A549 (cell line): ENCODE measurements at regions not wholly inside any gene's neighbourhood (a gene's known extent, or its start where the extent isn't known, plus 50 kb on each side); places are given as distances from the start of the nearest gene placed in this dataset.
A peak's percentile ranks its signal among the peaks of the same experiment; 100 is the strongest.

Experiments used
- ATAC-seq, 2 experiments: fragments of 200-7000 bp in 1 of 2; fragments of >200 bp in 1 of 2; cut with Nextera tagmentation in 1 of 2; cut with Tn5 transposase in 1 of 2; 3 replicates each; pipeline versions ENCODE4 v1.8.0 to v1.9.1; 2018 to 2020; ENCODE audit warnings: mild to moderate bottlenecking in 1 of 2, moderate library complexity in 1 of 2
- CTCF ChIA-PET: fragments of 300-600 bp; sonication (Branson Sonifier 250); formaldehyde crosslinking; extraction: SDS; loops from one replicate; lab custom pipeline; 2021; ENCODE audit warnings: antibody characterized with exemption, inconsistent platforms; lab: Yijun Ruan, JAX
- POLR2A ChIA-PET: fragments of 350-600 bp; formaldehyde crosslinking; extraction: SDS; loops from one replicate; lab custom pipeline; 2021; ENCODE audit warnings: antibody characterized with exemption, inconsistent platforms; lab: Yijun Ruan, JAX
- DNase-seq, 2 experiments: peaks; one replicate each; pipeline versions ENCODE4 v3.0.0 to v3.0.0-alpha.2; 2011 to 2016; ENCODE audit warnings: low read depth in 1 of 2, low spot score in 1 of 2
- FAIRE-seq: peaks from 2 replicates; lab custom pipeline; 2011; peaks lifted over from hg19 to GRCh38; lab: Jason Lieb, UNC
- H3K27ac ChIP-seq, 2 experiments: fragments of >200 bp; sonication (Bioruptor Twin); formaldehyde crosslinking; 3 replicates each; pipeline ENCODE4 v1.5.1; 2016 to 2017
- H3K4me1 ChIP-seq: fragments of >200 bp; sonication (Bioruptor Twin); formaldehyde crosslinking; 3 replicates; pipeline ENCODE4 v1.6.1; 2016
- H3K4me2 ChIP-seq: fragments of >200 bp; sonication (Bioruptor Twin); formaldehyde crosslinking; 3 replicates; pipeline ENCODE4 v1.6.1; 2016
- H3K4me3 ChIP-seq: fragments of >200 bp; sonication (Bioruptor Twin); formaldehyde crosslinking; 3 replicates; pipeline ENCODE4 v1.5.1; 2016
- H3K9me3 ChIP-seq: fragments of >200 bp; sonication (Bioruptor Twin); formaldehyde crosslinking; 3 replicates; pipeline ENCODE4 v1.6.1; 2016
- BHLHE40 ChIP-seq: IDR thresholded peaks from 2 replicates; pipeline ENCODE4 v1.6.1; 2012; ENCODE audit warnings: low read depth, low read length, inconsistent platforms
- CEBPB ChIP-seq, 2 experiments: fragments of >200 bp in 1 of 2; sonication (Bioruptor Twin) in 1 of 2; formaldehyde crosslinking in 1 of 2; IDR thresholded peaks; 2 replicates each; pipeline ENCODE4 v1.6.1; 2012 to 2016
- CHD2 ChIP-seq: fragments of 150-350 bp; IDR thresholded peaks from 2 replicates; pipeline ENCODE4 v1.6.1; 2014; ENCODE audit warnings: low read length; ENCODE audit not compliant: partially characterized antibody
- CTCF ChIP-seq: fragments of >200 bp; sonication (Bioruptor Twin); formaldehyde crosslinking; IDR thresholded peaks from 3 replicates; pipeline ENCODE4 v1.5.1; 2016
- EHF ChIP-seq: fragments of 250-450 bp; sonication (Bioruptor Pico); IDR thresholded peaks from 2 replicates; pipeline ENCODE4 v1.5.0; 2020; ENCODE audit warnings: mild to moderate bottlenecking
- FOSL2 ChIP-seq, 2 experiments: fragments of 450-650 bp in 1 of 2; fragments of >200 bp in 1 of 2; sonication (Bioruptor Twin) in 1 of 2; formaldehyde crosslinking; IDR thresholded peaks; 2 replicates each; pipeline versions ENCODE4 v1.5.0 to v1.6.1; 2016 to 2020; ENCODE audit warnings: mild to moderate bottlenecking in 1 of 2, moderate library complexity in 1 of 2
- HEYL ChIP-seq: fragments of 250-450 bp; sonication (Bioruptor Pico); IDR thresholded peaks from 2 replicates; pipeline ENCODE4 v1.8.0; 2021; ENCODE audit warnings: mild to moderate bottlenecking, moderate library complexity
- HOXA7 ChIP-seq: fragments of 250-450 bp; sonication (Bioruptor Pico); IDR thresholded peaks from 2 replicates; pipeline ENCODE4 v1.5.0; 2020; ENCODE audit warnings: mild to moderate bottlenecking, moderate library complexity
- HOXB13 ChIP-seq: fragments of 250-450 bp; sonication (Bioruptor Pico); IDR thresholded peaks from 2 replicates; pipeline ENCODE4 v1.5.0; 2020; ENCODE audit warnings: low read depth, mild to moderate bottlenecking, moderate library complexity
- JUNB ChIP-seq: fragments of >200 bp; sonication (Bioruptor Twin); formaldehyde crosslinking; IDR thresholded peaks from 2 replicates; pipeline ENCODE4 v1.6.1; 2016
- KDM1A ChIP-seq: fragments of 200-600 bp; sonication (generic); IDR thresholded peaks from 2 replicates; pipeline ENCODE4 v1.6.1; 2016; ENCODE audit warnings: low read depth, mild to moderate bottlenecking
- MYC ChIP-seq: IDR thresholded peaks from 2 replicates; pipeline ENCODE4 v1.6.1; 2012; ENCODE audit warnings: mild to moderate bottlenecking, inconsistent platforms, low read length, improper control_type of control experiment, borderline replicate concordance
- NFE2L2 ChIP-seq: fragments of 150-350 bp; conservative IDR thresholded peaks from 2 replicates; pipeline ENCODE4 v1.6.1; 2014; ENCODE audit warnings: low read length
- POLR2A ChIP-seq: IDR thresholded peaks from 2 replicates; pipeline ENCODE4 v1.6.1; 2012; ENCODE audit warnings: mild to moderate bottlenecking, low read length
- POLR2AphosphoS2 ChIP-seq: conservative IDR thresholded peaks from 2 replicates; pipeline ENCODE4 v1.6.1; 2012; ENCODE audit warnings: low read length, improper control_type of control experiment, inconsistent platforms
- RAD21 ChIP-seq, 2 experiments: fragments of >200 bp in 1 of 2; sonication (Bioruptor Twin) in 1 of 2; formaldehyde crosslinking in 1 of 2; IDR thresholded peaks in 1 of 2; conservative IDR thresholded peaks in 1 of 2; 2 replicates in 1 of 2; 3 replicates in 1 of 2; pipeline ENCODE4 v1.6.1; 2012 to 2018; ENCODE audit warnings: inconsistent platforms in 1 of 2
- REST ChIP-seq: fragments of 200-600 bp; sonication (generic); IDR thresholded peaks from 2 replicates; pipeline ENCODE4 v1.6.1; 2016; ENCODE audit warnings: antibody characterized with exemption, mild to moderate bottlenecking, moderate library complexity
- RNF2 ChIP-seq: fragments of 200-600 bp; sonication (generic); IDR thresholded peaks from 2 replicates; pipeline ENCODE4 v1.6.1; 2016; ENCODE audit warnings: low read depth, mild to moderate bottlenecking, antibody characterized with exemption, moderate library complexity, borderline replicate concordance
- TFCP2L1 ChIP-seq: fragments of 250-450 bp; sonication (Bioruptor Pico); IDR thresholded peaks from 2 replicates; pipeline ENCODE4 v1.5.0; 2021; ENCODE audit warnings: mild to moderate bottlenecking
- USF2 ChIP-seq: fragments of 450-650 bp; IDR thresholded peaks from 2 replicates; pipeline ENCODE4 v1.6.1; 2014; ENCODE audit warnings: antibody characterized with exemption
- ZC3H11A ChIP-seq: fragments of 450-650 bp; IDR thresholded peaks from 2 replicates; pipeline ENCODE4 v1.6.1; 2014; ENCODE audit warnings: antibody characterized with exemption, mild to moderate bottlenecking
- WGBS: methylation state at CpG from one replicate; pipeline ENCODE4 v1.1.6; 2017; ENCODE audit errors: missing lambda C conversion rate; 5-methylcytosine and 5-hydroxymethylcytosine counted together

- TF ChIP-seq USF2 (no peak), HOXB13 (no peak), HEYL (CRISPR knock-in tag) (no peak)
These were observed 568.8 kb downstream of the LMO4 start (continued) for GRCh38 chr1:87897481-87897880.

GRCh38 chr1:87898431-87898830, 569.8 kb downstream of the LMO4 start:
- Histone ChIP-seq H3K4me1 (peaks cover 6% of the 10 kb centered on the region; the same call in 2 of the 3 replicates), H3K4me3 (no peak overlapping the region), H3K9me3 (no peaks in the 10 kb centered on the region), H3K27ac (no peak overlapping the region), H3K4me2 (no peak overlapping the region)
- FAIRE-seq (no peak), DNase-seq (no peak), ATAC-seq (no peak)
- no peak for TF ChIP-seq CTCF
- TF ChIP-seq BHLHE40, result no peak
- no peak for TF ChIP-seq RAD21 (conservative IDR thresholded peaks at IDR 0.05 in 1 of 2, IDR thresholded peaks at IDR 0.05 in 1 of 2)
- no peak for TF ChIP-seq HOXA7 (CRISPR knock-in tag)
- no peak for TF ChIP-seq POLR2AphosphoS2
- CTCF ChIA-PET, result no interaction called here
- 55% methylated on average over 4 of the region's 4 CpGs for WGBS
- POLR2A ChIA-PET, result no interaction called here

- H3K27ac ChIP-seq, result no peak overlapping the region
- CTCF ChIA-PET, result no interaction called here
- FAIRE-seq (no peak), ATAC-seq (no peak), DNase-seq (no peak)
- peaks cover 6% of the 10 kb centered on the region; the same call in 2 of the 3 replicates for H3K4me1 ChIP-seq
- H3K9me3 ChIP-seq, result no peaks in the 10 kb centered on the region
- no peak for TF ChIP-seq FOSL2 (IDR thresholded peaks at IDR 0.05)
- no peak for TF ChIP-seq FOSL2 (CRISPR knock-in tag; IDR thresholded peaks at IDR 0.05)
- TF ChIP-seq CEBPB (IDR thresholded peaks at IDR 0.05), result peak in 1 of 2 experiments; percentile 14; a peak in 1 of 4 replicates
- no peak for TF ChIP-seq KDM1A
- TF ChIP-seq RNF2, result no peak
- H3K4me3 ChIP-seq, result no peak overlapping the region
- H3K4me2 ChIP-seq, result no peak overlapping the region
- POLR2A ChIA-PET, result no interaction called here
- WGBS, result 48% methylated on average over 2 of the region's 2 CpGs
These were observed 570.3 kb downstream of the LMO4 start for GRCh38 chr1:87899017-87899416.

GRCh38 chr1:87899746-87900145, 571.1 kb downstream of the LMO4 start:
- 92% methylated on average over 3 of the region's 3 CpGs for WGBS

GRCh38 chr1:87902830-87903229, 574.1 kb downstream of the LMO4 start:
- DNase-seq (peak in 1 of 2 experiments; percentile 17), ATAC-seq (no peak), FAIRE-seq (no peak)
- Histone ChIP-seq H3K4me1 (peaks cover 6% of the 10 kb centered on the region; the same call in 2 of the 3 replicates), H3K4me3 (no peak overlapping the region), H3K4me2 (no peak overlapping the region; the same call in 2 of the 3 replicates), H3K9me3 (no peaks in the 10 kb centered on the region), H3K27ac (no peak overlapping the region)
- ChIA-PET CTCF (interaction anchor here (1.6 kb wide), 1 partner anchor 51 kb away, joined by 4 read pairs; no protein-coding TSS in a partner anchor), POLR2A (no interaction called here)
- WGBS, result 58% methylated on average over 4 of the region's 4 CpGs
- TF ChIP-seq POLR2A (no peak), EHF (CRISPR knock-in tag) (no peak), CTCF (no peak), REST (no peak), TFCP2L1 (CRISPR knock-in tag) (no peak), NFE2L2 (no peak), MYC (no peak), JUNB (no peak), CHD2 (no peak)

More at GRCh38 chr1:87899746-87900145, 571.1 kb downstream of the LMO4 start:
- TF ChIP-seq FOSL2 (IDR thresholded peaks at IDR 0.05) (no peak), FOSL2 (CRISPR knock-in tag; IDR thresholded peaks at IDR 0.05) (no peak), ZC3H11A (no peak)
- H3K4me2 ChIP-seq, result no peak overlapping the region
- no peak overlapping the region for H3K27ac ChIP-seq
- H3K4me1 ChIP-seq, result peaks cover 6% of the 10 kb centered on the region; the same call in 2 of the 3 replicates
- DNase-seq, result no peak
- no peaks in the 10 kb centered on the region for H3K9me3 ChIP-seq
- H3K4me3 ChIP-seq, result no peak overlapping the region
- ATAC-seq, result no peak
- ChIA-PET CTCF (no interaction called here), POLR2A (no interaction called here)
- no peak for FAIRE-seq
